ENCODE measurements at regions not wholly inside any gene's neighbourhood (a gene's known extent, or its start where the extent isn't known, plus 50 kb on each side); places are given as distances from the start of the nearest gene placed in this dataset.

- no peak overlapping the region for H3K27ac Mint-ChIP-seq
- H3K9me3 Mint-ChIP-seq: no peaks in the 10 kb centered on the region
- H3K4me3 Mint-ChIP-seq: no peak overlapping the region
These were observed 87.6 kb upstream of the NEBL start for GRCh38 chr10:20984662-20985061.

GRCh38 chr10:20981419-20981953 is 84.4 kb upstream of the NEBL start:
- Mint-ChIP-seq H3K4me3 (no peak overlapping the region), H3K27ac (no peak overlapping the region), H3K27me3 (no peaks in the 10 kb centered on the region), H3K36me3 (ENCODE audit: low read depth) (no peaks in the 10 kb centered on the region), H3K4me1 (ENCODE audit: low read depth) (no peaks in the 10 kb centered on the region), H3K9me3 (no peaks in the 10 kb centered on the region)

More at GRCh38 chr10:20984662-20985061, 87.6 kb upstream of the NEBL start:
- Mint-ChIP-seq H3K27me3 (peaks cover 3% of the 10 kb centered on the region), H3K36me3 (ENCODE audit: low read depth) (no peaks in the 10 kb centered on the region), H3K4me1 (ENCODE audit: low read depth) (no peaks in the 10 kb centered on the region)

- Mint-ChIP-seq H3K27ac (no peak overlapping the region), H3K27me3 (no peaks in the 10 kb centered on the region), H3K4me3 (no peak overlapping the region), H3K4me1 (ENCODE audit: low read depth) (no peaks in the 10 kb centered on the region), H3K36me3 (ENCODE audit: low read depth) (no peaks in the 10 kb centered on the region), H3K9me3 (no peaks in the 10 kb centered on the region)
These were observed 81.5 kb upstream of the NEBL start for GRCh38 chr10:20978617-20979016.

- Mint-ChIP-seq H3K4me3 (no peak overlapping the region), H3K27me3 (no peaks in the 10 kb centered on the region), H3K36me3 (ENCODE audit: low read depth) (no peaks in the 10 kb centered on the region), H3K4me1 (ENCODE audit: low read depth) (no peaks in the 10 kb centered on the region), H3K27ac (no peak overlapping the region), H3K9me3 (no peaks in the 10 kb centered on the region)
These were observed 80.2 kb upstream of the NEBL start for GRCh38 chr10:20977300-20977699.

- Mint-ChIP-seq H3K27me3 (no peaks in the 10 kb centered on the region), H3K36me3 (ENCODE audit: low read depth) (no peaks in the 10 kb centered on the region), H3K4me1 (ENCODE audit: low read depth) (no peaks in the 10 kb centered on the region), H3K9me3 (no peaks in the 10 kb centered on the region), H3K27ac (no peak overlapping the region), H3K4me3 (no peak overlapping the region)
These were observed 79.8 kb upstream of the NEBL start for GRCh38 chr10:20976891-20977290.

GRCh38 chr10:20976390-20976789 is 79.3 kb upstream of the NEBL start:
- Mint-ChIP-seq H3K4me3 (no peak overlapping the region), H3K9me3 (no peaks in the 10 kb centered on the region), H3K36me3 (ENCODE audit: low read depth) (no peaks in the 10 kb centered on the region), H3K27ac (no peak overlapping the region), H3K4me1 (ENCODE audit: low read depth) (no peaks in the 10 kb centered on the region), H3K27me3 (no peaks in the 10 kb centered on the region)

- Mint-ChIP-seq H3K27me3 (no peaks in the 10 kb centered on the region), H3K9me3 (no peaks in the 10 kb centered on the region), H3K36me3 (ENCODE audit: low read depth) (no peaks in the 10 kb centered on the region), H3K4me1 (ENCODE audit: low read depth) (no peaks in the 10 kb centered on the region), H3K27ac (no peak overlapping the region), H3K4me3 (no peak overlapping the region)
These were observed 78.1 kb upstream of the NEBL start for GRCh38 chr10:20975236-20975635.

- no peaks in the 10 kb centered on the region for H3K36me3 Mint-ChIP-seq (ENCODE audit: low read depth)
These were observed 75.8 kb upstream of the NEBL start for GRCh38 chr10:20972925-20973324.

GRCh38 chr10:20971901-20972300 is 74.8 kb upstream of the NEBL start:
- no peak overlapping the region for H3K27ac Mint-ChIP-seq
- no peaks in the 10 kb centered on the region for H3K27me3 Mint-ChIP-seq
- H3K9me3 Mint-ChIP-seq: no peaks in the 10 kb centered on the region
- H3K36me3 Mint-ChIP-seq (ENCODE audit: low read depth): no peaks in the 10 kb centered on the region
- H3K4me3 Mint-ChIP-seq: no peak overlapping the region
- H3K4me1 Mint-ChIP-seq (ENCODE audit: low read depth): no peaks in the 10 kb centered on the region

More at GRCh38 chr10:20972925-20973324, 75.8 kb upstream of the NEBL start:
- H3K4me1 Mint-ChIP-seq (ENCODE audit: low read depth): no peaks in the 10 kb centered on the region
- H3K27me3 Mint-ChIP-seq: no peaks in the 10 kb centered on the region
- H3K4me3 Mint-ChIP-seq: no peak overlapping the region
- H3K9me3 Mint-ChIP-seq: no peaks in the 10 kb centered on the region
- no peak overlapping the region for H3K27ac Mint-ChIP-seq

GRCh38 chr10:20970708-20971107 is 73.6 kb upstream of the NEBL start:
- Mint-ChIP-seq H3K9me3 (no peaks in the 10 kb centered on the region), H3K27me3 (no peaks in the 10 kb centered on the region), H3K4me1 (ENCODE audit: low read depth) (no peaks in the 10 kb centered on the region), H3K36me3 (ENCODE audit: low read depth) (no peaks in the 10 kb centered on the region), H3K27ac (no peak overlapping the region), H3K4me3 (no peak overlapping the region)

GRCh38 chr10:20970044-20970443 is 72.9 kb upstream of the NEBL start:
- Mint-ChIP-seq H3K4me3 (no peak overlapping the region), H3K36me3 (ENCODE audit: low read depth) (no peaks in the 10 kb centered on the region), H3K4me1 (ENCODE audit: low read depth) (no peaks in the 10 kb centered on the region), H3K27ac (no peak overlapping the region), H3K27me3 (no peaks in the 10 kb centered on the region), H3K9me3 (peaks cover 2% of the 10 kb centered on the region)

GRCh38 chr10:20966426-20966825 is 69.3 kb upstream of the NEBL start:
- H3K9me3 Mint-ChIP-seq: peaks cover 4% of the 10 kb centered on the region
- H3K36me3 Mint-ChIP-seq (ENCODE audit: low read depth): no peaks in the 10 kb centered on the region
- H3K4me1 Mint-ChIP-seq (ENCODE audit: low read depth): no peaks in the 10 kb centered on the region
- no peaks in the 10 kb centered on the region for H3K27me3 Mint-ChIP-seq
- no peak overlapping the region for H3K27ac Mint-ChIP-seq
- H3K4me3 Mint-ChIP-seq: no peak overlapping the region

- Mint-ChIP-seq H3K4me1 (ENCODE audit: low read depth) (no peaks in the 10 kb centered on the region), H3K27ac (no peak overlapping the region), H3K36me3 (ENCODE audit: low read depth) (no peaks in the 10 kb centered on the region), H3K27me3 (no peaks in the 10 kb centered on the region), H3K4me3 (no peak overlapping the region), H3K9me3 (peaks cover 4% of the 10 kb centered on the region)
These were observed 66.8 kb upstream of the NEBL start for GRCh38 chr10:20963721-20964595.

GRCh38 chr10:20963056-20963455 is 65.9 kb upstream of the NEBL start:
- H3K4me1 Mint-ChIP-seq (ENCODE audit: low read depth): no peaks in the 10 kb centered on the region
- H3K36me3 Mint-ChIP-seq (ENCODE audit: low read depth): no peaks in the 10 kb centered on the region
- no peak overlapping the region for H3K4me3 Mint-ChIP-seq
- H3K9me3 Mint-ChIP-seq: peaks cover 4% of the 10 kb centered on the region
- H3K27ac Mint-ChIP-seq: no peak overlapping the region
- no peaks in the 10 kb centered on the region for H3K27me3 Mint-ChIP-seq

GRCh38 chr10:20962165-20962564 is 65.1 kb upstream of the NEBL start:
- Mint-ChIP-seq H3K27ac (no peak overlapping the region), H3K27me3 (no peaks in the 10 kb centered on the region), H3K4me3 (no peak overlapping the region), H3K4me1 (ENCODE audit: low read depth) (no peaks in the 10 kb centered on the region), H3K36me3 (ENCODE audit: low read depth) (no peaks in the 10 kb centered on the region), H3K9me3 (peaks cover 4% of the 10 kb centered on the region)

GRCh38 chr10:20959242-20959641 is 62.1 kb upstream of the NEBL start:
- H3K9me3 Mint-ChIP-seq: no peaks in the 10 kb centered on the region
- no peaks in the 10 kb centered on the region for H3K36me3 Mint-ChIP-seq (ENCODE audit: low read depth)
- no peaks in the 10 kb centered on the region for H3K27me3 Mint-ChIP-seq
- H3K4me3 Mint-ChIP-seq: no peak overlapping the region
- H3K4me1 Mint-ChIP-seq (ENCODE audit: low read depth): peaks cover 6% of the 10 kb centered on the region
- H3K27ac Mint-ChIP-seq: no peak overlapping the region
